IMR-90 (cell line): ENCODE measurements at regions not wholly inside any gene's neighbourhood (a gene's known extent, or its start where the extent isn't known, plus 50 kb on each side); places are given as distances from the start of the nearest gene placed in this dataset.

Source experiments
- ATAC-seq: fragments of 200-7000 bp; cut with Tn5 transposase; 2 replicates; pipeline ENCODE4 v1.9.1; 2020; ENCODE audit warnings: low read depth, mild to moderate bottlenecking, moderate library complexity
- BruUV-seq: library from RNA; stranded (reverse); fragments of 400-500 nt; replicated peaks from 2 replicates; lab custom pipeline; 2021; lab: Mats Ljungman, UMichigan
- CTCF ChIA-PET: fragments of 300-600 bp; formaldehyde crosslinking; extraction: SDS; loops from one replicate; lab custom pipeline; 2021; ENCODE audit warnings: antibody characterized with exemption; lab: Yijun Ruan, JAX
- POLR2A ChIA-PET: fragments of 300-600 bp; sonication (Branson Sonifier 250); formaldehyde crosslinking; loops from one replicate; lab custom pipeline; 2022; ENCODE audit warnings: antibody characterized with exemption; ENCODE audit not compliant: unreplicated experiment; lab: Charles Lee
- DNase-seq: peaks from one replicate; pipeline ENCODE4 v3.0.0; 2013
- H2AFZ ChIP-seq: replicated peaks from 2 replicates; pipeline ENCODE3; 2013; ENCODE audit warnings: low read length, mild to moderate bottlenecking; ENCODE audit not compliant: poor library complexity
- H2AK5ac ChIP-seq: 2 replicates; pipeline ENCODE4 v1.6.1; 2013; ENCODE audit warnings: low read depth, low read length, inconsistent platforms
- H2AK9ac ChIP-seq: replicated peaks from 2 replicates; pipeline ENCODE3; 2013; ENCODE audit warnings: mild to moderate bottlenecking, low read depth, low read length, moderate library complexity; ENCODE audit not compliant: poor library complexity
- H2BK120ac ChIP-seq: 2 replicates; pipeline ENCODE4 v1.6.1; 2013; ENCODE audit warnings: low read depth, low read length, inconsistent platforms
- H2BK15ac ChIP-seq: 3 replicates; pipeline ENCODE4 v1.6.1; 2013; ENCODE audit warnings: low read depth, low read length, inconsistent platforms
- H2BK20ac ChIP-seq: 2 replicates; pipeline ENCODE4 v1.6.1; 2013; ENCODE audit warnings: low read depth, mild to moderate bottlenecking, inconsistent platforms, low read length, moderate library complexity
- H2BK5ac ChIP-seq: 2 replicates; pipeline ENCODE4 v1.6.1; 2013; ENCODE audit warnings: mild to moderate bottlenecking, low read depth, low read length, inconsistent platforms; ENCODE audit not compliant: poor library complexity, severe bottlenecking
- H3K14ac ChIP-seq: replicated peaks from 2 replicates; pipeline ENCODE4 v1.6.1; 2013; ENCODE audit warnings: low read depth, low read length, inconsistent platforms
- H3K18ac ChIP-seq: 2 replicates; pipeline ENCODE4 v1.6.1; 2013; ENCODE audit warnings: low read depth, low read length, control low read depth
- H3K23ac ChIP-seq: 2 replicates; pipeline ENCODE4 v1.6.1; 2013; ENCODE audit warnings: low read depth, low read length, inconsistent platforms
- H3K27ac ChIP-seq: 2 replicates; pipeline ENCODE4 v1.5.1; 2013; ENCODE audit warnings: mild to moderate bottlenecking, control low read depth, low read length; ENCODE audit not compliant: insufficient read depth
- H3K27me3 ChIP-seq: 2 replicates; pipeline ENCODE4 v1.6.1; 2013; ENCODE audit warnings: low read length; ENCODE audit not compliant: control insufficient read depth, insufficient read depth
- H3K36me3 ChIP-seq: 2 replicates; pipeline ENCODE4 v1.6.1; 2013; ENCODE audit warnings: low read length, mixed read lengths; ENCODE audit not compliant: control insufficient read depth, insufficient read depth
- H3K4ac ChIP-seq: 2 replicates; pipeline ENCODE4 v1.6.1; 2013; ENCODE audit warnings: low read depth, low read length, inconsistent platforms
- H3K4me1 ChIP-seq: 2 replicates; pipeline ENCODE4 v1.6.1; 2013; ENCODE audit warnings: low read length, mixed read lengths; ENCODE audit not compliant: control insufficient read depth, insufficient read depth
- H3K4me2 ChIP-seq: 2 replicates; pipeline ENCODE4 v1.6.1; 2013; ENCODE audit warnings: low read depth, mild to moderate bottlenecking, control low read depth, low read length, moderate library complexity
- H3K4me3 ChIP-seq: 2 replicates; pipeline ENCODE4 v1.5.1; 2013; ENCODE audit warnings: low read depth, mild to moderate bottlenecking, control low read depth, low read length, moderate library complexity; ENCODE audit not compliant: insufficient read depth
- H3K56ac ChIP-seq: 2 replicates; pipeline ENCODE4 v1.6.1; 2013; ENCODE audit warnings: low read length, inconsistent platforms; ENCODE audit not compliant: insufficient read depth; ENCODE audit errors: extremely low read depth
- H3K79me1 ChIP-seq, 2 experiments: 2 replicates each; pipeline ENCODE4 v1.6.1; 2013; ENCODE audit warnings: low read length in 2 of 2, inconsistent platforms in 1 of 2, low read depth in 1 of 2
- H3K9ac ChIP-seq: 2 replicates; pipeline ENCODE4 v1.6.1; 2013; ENCODE audit warnings: low read depth, low read length, control low read depth
- H3K9me1 ChIP-seq: 2 replicates; pipeline ENCODE4 v1.6.1; 2013; ENCODE audit warnings: low read length, inconsistent platforms; ENCODE audit not compliant: insufficient read depth
- H3K9me3 ChIP-seq: 2 replicates; pipeline ENCODE4 v1.6.1; 2013; ENCODE audit warnings: low read length; ENCODE audit not compliant: control insufficient read depth, insufficient read depth
- H4K20me1 ChIP-seq: 2 replicates; pipeline ENCODE4 v1.6.1; 2013; ENCODE audit warnings: low read length, inconsistent platforms; ENCODE audit not compliant: insufficient read depth
- H4K5ac ChIP-seq: 2 replicates; pipeline ENCODE4 v1.6.1; 2013; ENCODE audit warnings: mild to moderate bottlenecking, low read depth, low read length, control low read depth
- H4K8ac ChIP-seq, 2 experiments: 2 replicates each; pipeline ENCODE4 v1.6.1; 2013; ENCODE audit warnings: low read depth in 2 of 2, low read length in 2 of 2, control low read depth in 1 of 2, inconsistent platforms in 1 of 2
- H4K91ac ChIP-seq: 2 replicates; pipeline ENCODE4 v1.6.1; 2013; ENCODE audit warnings: low read depth, low read length, inconsistent platforms; ENCODE audit not compliant: insufficient read depth
- BHLHE40 ChIP-seq: fragments of 150-350 bp; IDR thresholded peaks from 2 replicates; pipeline ENCODE4 v1.6.1; 2016; ENCODE audit warnings: mild to moderate bottlenecking, low read depth, low read length
- FOS ChIP-seq: fragments of 150-350 bp; IDR thresholded peaks from 2 replicates; pipeline ENCODE4 v1.6.1; 2016; ENCODE audit warnings: low read depth, low read length
- MAFK ChIP-seq: IDR thresholded peaks from 2 replicates; pipeline ENCODE4 v1.6.1; 2012; ENCODE audit warnings: low read depth, low read length, improper control_type of control experiment
- POLR2A ChIP-seq: IDR thresholded peaks from 2 replicates; pipeline ENCODE4 v1.6.1; 2012; ENCODE audit warnings: mild to moderate bottlenecking, low read depth, low read length
- RCOR1 ChIP-seq: IDR thresholded peaks from 2 replicates; pipeline ENCODE4 v1.6.1; 2012; ENCODE audit warnings: mild to moderate bottlenecking, low read length, improper control_type of control experiment; ENCODE audit not compliant: insufficient replicate concordance
- RFX5 ChIP-seq: IDR thresholded peaks from 2 replicates; pipeline ENCODE4 v1.8.0; 2012; ENCODE audit warnings: low read depth, mild to moderate bottlenecking, low read length, moderate library complexity
- WGBS, 2 experiments: methylation state at CpG; one replicate each; pipeline versions ENCODE4 v1.1.5 to v1.1.7; 2013; ENCODE audit warnings: missing lambda C conversion rate in 2 of 2; ENCODE audit not compliant: insufficient read length in 1 of 2; ENCODE audit errors: extremely low coverage in 2 of 2; 5-methylcytosine and 5-hydroxymethylcytosine counted together
- dilution Hi-C: fragments of 300-500 bp; cut with HindIII; formaldehyde crosslinking; loops from one replicate; pipeline ENCODE4 v1.14.3; 2018; ENCODE audit warnings: low sequenced_read_pairs; ENCODE audit not compliant: unreplicated experiment
- in situ Hi-C: fragments of 300-500 bp; cut with MboI; formaldehyde crosslinking; loops from 3 replicates; pipeline ENCODE4 v1.14.3; 2019; ENCODE audit warnings: low sequenced_read_pairs, inconsistent platforms, mixed read lengths
- intact Hi-C: fragments of 100-400 bp; cut with micrococcal nuclease; formaldehyde crosslinking; loops from 2 replicates; pipeline ENCODE4 v1.10.0; 2022
- TF ChIP-seq, protein P1 (sequence below): fragments of 150-350 bp; IDR thresholded peaks from 2 replicates; pipeline ENCODE4 v1.6.1; 2017; ENCODE audit warnings: mild to moderate bottlenecking, antibody characterized with exemption, low read length, low read depth
- TF ChIP-seq, protein P2 (sequence below): conservative IDR thresholded peaks from 2 replicates; pipeline ENCODE4 v1.5.1; 2012; ENCODE audit warnings: mild to moderate bottlenecking, low read depth, low read length, improper control_type of control experiment

DNA sequence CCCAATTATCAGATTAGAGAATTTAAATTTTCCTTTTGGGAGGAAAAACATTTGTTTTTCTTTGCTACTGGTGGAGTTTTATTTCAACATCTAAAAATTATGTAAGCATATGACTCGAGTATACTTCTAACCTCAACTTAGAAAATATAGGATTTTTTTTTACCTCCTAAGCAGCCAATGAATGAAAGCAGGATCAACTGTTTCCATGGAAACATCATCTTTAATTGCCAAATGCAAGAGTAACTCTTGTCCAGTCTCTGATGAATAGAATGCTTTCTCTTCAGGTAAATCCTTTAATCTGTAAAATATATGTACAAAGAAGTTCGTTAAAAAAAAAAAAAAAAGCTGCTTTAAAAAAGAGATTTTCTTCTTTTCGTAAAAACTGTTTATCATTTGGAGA is 93.6 kb downstream of the CNTN3 start:
- Histone ChIP-seq H3K4me1 (no peaks in the 10 kb centered on the region; the same call in 1 of the 2 replicates), H3K36me3 (no peaks in the 10 kb centered on the region), H2AK5ac (no peak overlapping the region), H4K8ac (no peak overlapping the region), H3K56ac (no peak overlapping the region), H3K4me3 (no peak overlapping the region), H2BK5ac (no peak overlapping the region), H2AK9ac (no peak overlapping the region), H3K18ac (no peak overlapping the region), H4K5ac (no peak overlapping the region), H4K91ac (no peak overlapping the region), H3K27ac (no peak overlapping the region), H3K9me1 (no peaks in the 10 kb centered on the region), H3K4me2 (no peak overlapping the region), H2AFZ (no peak overlapping the region), H2BK15ac (no peak overlapping the region), H4K20me1 (no peaks in the 10 kb centered on the region), H2BK20ac (no peak overlapping the region), H3K27me3 (no peaks in the 10 kb centered on the region), H3K9ac (no peak overlapping the region), H3K79me1 (no peaks in the 10 kb centered on the region), H3K4ac (no peak overlapping the region), H2BK120ac (no peak overlapping the region), H3K14ac (no peak overlapping the region), H3K23ac (no peak overlapping the region), H3K9me3 (no peaks in the 10 kb centered on the region)
- peak; percentile 16 for DNase-seq
- in situ Hi-C loops (no loop called here), dilution Hi-C loops (no loop called here), intact Hi-C loops (no loop called here)
- no peak for ATAC-seq
- CTCF ChIA-PET: no interaction called here
- POLR2A ChIA-PET: no interaction called here
- WGBS, 2 experiments: no CpG with 5 or more reads among the region's 3 CpGs
- no TSS peak for BruUV-seq
- TF ChIP-seq RFX5 (peak; percentile 77), BHLHE40 (no peak), MAFK (no peak), RCOR1 (no peak), FOS (no peak), POLR2A (no peak)
- TF ChIP-seq, protein P1, sequence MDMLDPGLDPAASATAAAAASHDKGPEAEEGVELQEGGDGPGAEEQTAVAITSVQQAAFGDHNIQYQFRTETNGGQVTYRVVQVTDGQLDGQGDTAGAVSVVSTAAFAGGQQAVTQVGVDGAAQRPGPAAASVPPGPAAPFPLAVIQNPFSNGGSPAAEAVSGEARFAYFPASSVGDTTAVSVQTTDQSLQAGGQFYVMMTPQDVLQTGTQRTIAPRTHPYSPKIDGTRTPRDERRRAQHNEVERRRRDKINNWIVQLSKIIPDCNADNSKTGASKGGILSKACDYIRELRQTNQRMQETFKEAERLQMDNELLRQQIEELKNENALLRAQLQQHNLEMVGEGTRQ: no peak
- TF ChIP-seq, protein P2, sequence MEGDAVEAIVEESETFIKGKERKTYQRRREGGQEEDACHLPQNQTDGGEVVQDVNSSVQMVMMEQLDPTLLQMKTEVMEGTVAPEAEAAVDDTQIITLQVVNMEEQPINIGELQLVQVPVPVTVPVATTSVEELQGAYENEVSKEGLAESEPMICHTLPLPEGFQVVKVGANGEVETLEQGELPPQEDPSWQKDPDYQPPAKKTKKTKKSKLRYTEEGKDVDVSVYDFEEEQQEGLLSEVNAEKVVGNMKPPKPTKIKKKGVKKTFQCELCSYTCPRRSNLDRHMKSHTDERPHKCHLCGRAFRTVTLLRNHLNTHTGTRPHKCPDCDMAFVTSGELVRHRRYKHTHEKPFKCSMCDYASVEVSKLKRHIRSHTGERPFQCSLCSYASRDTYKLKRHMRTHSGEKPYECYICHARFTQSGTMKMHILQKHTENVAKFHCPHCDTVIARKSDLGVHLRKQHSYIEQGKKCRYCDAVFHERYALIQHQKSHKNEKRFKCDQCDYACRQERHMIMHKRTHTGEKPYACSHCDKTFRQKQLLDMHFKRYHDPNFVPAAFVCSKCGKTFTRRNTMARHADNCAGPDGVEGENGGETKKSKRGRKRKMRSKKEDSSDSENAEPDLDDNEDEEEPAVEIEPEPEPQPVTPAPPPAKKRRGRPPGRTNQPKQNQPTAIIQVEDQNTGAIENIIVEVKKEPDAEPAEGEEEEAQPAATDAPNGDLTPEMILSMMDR: no peak
